Heart left ventricle (tissue), 16 donors: ENCODE measurements at regions not wholly inside any gene's neighbourhood (a gene's known extent, or its start where the extent isn't known, plus 50 kb on each side); places are given as distances from the start of the nearest gene placed in this dataset.

ENCODE experiments used
- ATAC-seq, 4 donors: fragments of 200-7000 bp; cut with Tn5 transposase; one replicate each; pipeline ENCODE4 v1.9.1; 2020 to 2022; ENCODE audit warnings: moderate library complexity in 4 of 4, mild to moderate bottlenecking in 3 of 4, moderate number of reproducible peaks in 1 of 4
- DNase-seq, 5 donors: peaks; one replicate each; pipeline ENCODE4 v3.0.0-alpha.2; 2020
- H3K27ac ChIP-seq, 12 donors: fragments of 200-600 bp; sonication (generic) in 4 of 12; one replicate each; pipeline versions ENCODE4 v1.5.0 to v1.8.0; 2016 to 2022; ENCODE audit warnings: mild to moderate bottlenecking in 2 of 12
- H3K27me3 ChIP-seq, 9 donors: fragments of 200-600 bp; sonication (generic) in 2 of 9; one replicate each; pipeline versions ENCODE4 v1.5.1 to v1.8.0; 2016 to 2022; ENCODE audit warnings: mild to moderate bottlenecking in 3 of 9
- H3K36me3 ChIP-seq, 9 donors: fragments of 200-600 bp; sonication (generic) in 2 of 9; one replicate each; pipeline versions ENCODE4 v1.5.0 to v1.8.0; 2018 to 2022; ENCODE audit warnings: mild to moderate bottlenecking in 2 of 9
- H3K4me1 ChIP-seq, 12 donors: fragments of 200-600 bp; sonication (generic) in 4 of 12; one replicate each; pipeline versions ENCODE4 v1.5.0 to v1.8.0; 2016 to 2022; ENCODE audit warnings: mild to moderate bottlenecking in 3 of 12
- H3K4me3 ChIP-seq, 12 donors: fragments of 200-600 bp; sonication (generic) in 4 of 12; one replicate each; pipeline versions ENCODE4 v1.5.0 to v1.8.0; 2017 to 2022; ENCODE audit warnings: mild to moderate bottlenecking in 9 of 12, moderate library complexity in 4 of 12
- H3K9me3 ChIP-seq, 12 donors: fragments of 200-600 bp; sonication (generic) in 4 of 12; one replicate each; pipeline versions ENCODE4 v1.5.0 to v1.8.0; 2016 to 2022; ENCODE audit warnings: mild to moderate bottlenecking in 1 of 12
- CTCF ChIP-seq, 12 donors: fragments of 200-600 bp; sonication (generic) in 4 of 12; IDR thresholded peaks; one replicate each; pipeline versions ENCODE4 v1.5.0 to v1.8.0; 2018 to 2022; ENCODE audit warnings: antibody characterized with exemption in 12 of 12, mild to moderate bottlenecking in 5 of 12
- POLR2A ChIP-seq, 2 donors: fragments of 450-650 bp; IDR thresholded peaks; one replicate each; pipeline ENCODE4 v1.6.1; 2017; ENCODE audit warnings: antibody characterized with exemption in 2 of 2, mild to moderate bottlenecking in 2 of 2, moderate library complexity in 2 of 2
- WGBS, 4 donors: extraction: QIAGEN DNeasy Blood & Tissue Kit in 2 of 4; methylation state at CpG; one replicate each; pipeline versions ENCODE4 v1.1.5 to v1.1.7; 2013 to 2018; 5-methylcytosine and 5-hydroxymethylcytosine counted together
- intact Hi-C, 10 donors: fragments of 100-400 bp; cut with DNase I; formaldehyde crosslinking; loops; one replicate each; pipeline versions ENCODE4 v1.11.1 to v1.14.2; 2022
- donor health status: ischemic (EF 13 %, LVEDD 7.1; RV severe dilation, severe dysfunction).
- donor health status: healthy with polysubstance abuse.
- donor health status: DM: no; HTN: yes; CAD: no.
- donor health status: DM: no; HTN: no; CAD: no.
- donor health status: ischemic (EF 25% LVEDD 6.9; RV normal size, moderate dysfunction).
- donor health status: ischemic (EF 25% LVEDD 5.7; RV mildly dilated, moderate dysfunction).
- donor health status: healthy.
- donor health status: DM: yes; HTN: yes; CAD: no.
- donor health status: ischemic (EF 35%, LVEDD 5.7; RV mildly dilated, moderate dysfunction).
- donor health status: nonischemic (EF 11% LVEDD 7.7; RV severe dilation, severe dysfunction).
- donor health status: DM: yes; HTN: yes; CAD: no.
- donor health status: PGD.
- donor health status: ischemic (EF 29% LVEDD 5.4; RV normal size, mild dysfunction).
- donor health status: nonischemic (EF 23%, LVEDD 6.1; RV moderate dilation, normal function).

- TF ChIP-seq CTCF (IDR thresholded peaks at IDR 0.05) (no peak), POLR2A (IDR thresholded peaks at IDR 0.05) (no peak)
- Histone ChIP-seq H3K27ac (no peak overlapping the region), H3K4me3 (no peak overlapping the region), H3K4me1 (peaks cover 0 to 5% (median 0%) of the 10 kb centered on the region in 12 donors), H3K27me3 (peaks cover 0 to 21% (median 4%) of the 10 kb centered on the region in 9 donors), H3K36me3 (no peaks in the 10 kb centered on the region), H3K9me3 (no peaks in the 10 kb centered on the region)
- DNase-seq (no peak), ATAC-seq (no peak)
- intact Hi-C loops = no loop called here
- WGBS, 4 donors = 78 to 86% (median 82%) methylated on average over 7 to 8 of the region's 8 CpGs
Observed at GRCh38 chr1:29961293-29962059, 725.2 kb downstream of the PTPRU start.

GRCh38 chr1:29960876-29961275, 724.6 kb downstream of the PTPRU start:
- intact Hi-C loops = no loop called here
- TF ChIP-seq CTCF (IDR thresholded peaks at IDR 0.05) (no peak), POLR2A (IDR thresholded peaks at IDR 0.05) (no peak)
- Histone ChIP-seq H3K4me1 (peaks cover 0 to 5% (median 0%) of the 10 kb centered on the region in 12 donors), H3K27ac (no peak overlapping the region), H3K4me3 (no peak overlapping the region), H3K9me3 (no peaks in the 10 kb centered on the region), H3K27me3 (peaks cover 0 to 20% (median 4%) of the 10 kb centered on the region in 9 donors), H3K36me3 (no peaks in the 10 kb centered on the region)
- WGBS, 4 donors = 51 to 73% (median 57%) methylated on average over 7 to 10 of the region's 10 CpGs
- ATAC-seq (no peak), DNase-seq (no peak)

- Histone ChIP-seq H3K4me3 (no peak overlapping the region), H3K27me3 (peaks cover 0 to 20% (median 4%) of the 10 kb centered on the region in 9 donors), H3K36me3 (no peaks in the 10 kb centered on the region), H3K4me1 (peaks cover 0 to 5% (median 0%) of the 10 kb centered on the region in 12 donors), H3K9me3 (no peaks in the 10 kb centered on the region), H3K27ac (no peak overlapping the region)
- intact Hi-C loops = no loop called here
- TF ChIP-seq POLR2A (IDR thresholded peaks at IDR 0.05) (no peak), CTCF (IDR thresholded peaks at IDR 0.05) (no peak)
- DNase-seq (no peak), ATAC-seq (no peak)
- WGBS, 4 donors = 71 to 86% (median 78%) methylated on average over 8 to 10 of the region's 10 CpGs
Observed at GRCh38 chr1:29960156-29960755, 723.9 kb downstream of the PTPRU start.

- WGBS, 4 donors = 78 to 92% (median 89%) methylated on average over 4 of the region's 4 CpGs
- H3K4me1 ChIP-seq = peaks cover 0 to 5% (median 0%) of the 10 kb centered on the region in 12 donors
- intact Hi-C loops = no loop called here
- H3K4me3 ChIP-seq = no peak overlapping the region
- H3K27me3 ChIP-seq = peaks cover 0 to 17% (median 4%) of the 10 kb centered on the region in 9 donors
- TF ChIP-seq POLR2A (IDR thresholded peaks at IDR 0.05) (no peak), CTCF (IDR thresholded peaks at IDR 0.05) (no peak)
- ATAC-seq (no peak), DNase-seq (no peak)
- no peak overlapping the region for H3K27ac ChIP-seq
- H3K9me3 ChIP-seq = no peaks in the 10 kb centered on the region
- no peaks in the 10 kb centered on the region for H3K36me3 ChIP-seq
Observed at GRCh38 chr1:29959356-29959755, 723.0 kb downstream of the PTPRU start.
